ENCODE measurements at regions not wholly inside any gene's neighbourhood (a gene's known extent, or its start where the extent isn't known, plus 50 kb on each side); places are given as distances from the start of the nearest gene placed in this dataset.

GRCh38 chr12:90485560-90485959, 469.4 kb downstream of the CCER1 start:
- H4K20me1 ChIP-seq (ENCODE audit: control insufficient read depth, insufficient read depth, low read depth, low read length), result no peaks in the 10 kb centered on the region
- H3F3A ChIP-seq (ENCODE audit: control insufficient read depth, insufficient read depth), result no peaks in the 10 kb centered on the region
- no peak for TF ChIP-seq EZH2phosphoT487 (IDR thresholded peaks at IDR 0.05; ENCODE audit: borderline replicate concordance, low read length)
- TF ChIP-seq, protein P1, sequence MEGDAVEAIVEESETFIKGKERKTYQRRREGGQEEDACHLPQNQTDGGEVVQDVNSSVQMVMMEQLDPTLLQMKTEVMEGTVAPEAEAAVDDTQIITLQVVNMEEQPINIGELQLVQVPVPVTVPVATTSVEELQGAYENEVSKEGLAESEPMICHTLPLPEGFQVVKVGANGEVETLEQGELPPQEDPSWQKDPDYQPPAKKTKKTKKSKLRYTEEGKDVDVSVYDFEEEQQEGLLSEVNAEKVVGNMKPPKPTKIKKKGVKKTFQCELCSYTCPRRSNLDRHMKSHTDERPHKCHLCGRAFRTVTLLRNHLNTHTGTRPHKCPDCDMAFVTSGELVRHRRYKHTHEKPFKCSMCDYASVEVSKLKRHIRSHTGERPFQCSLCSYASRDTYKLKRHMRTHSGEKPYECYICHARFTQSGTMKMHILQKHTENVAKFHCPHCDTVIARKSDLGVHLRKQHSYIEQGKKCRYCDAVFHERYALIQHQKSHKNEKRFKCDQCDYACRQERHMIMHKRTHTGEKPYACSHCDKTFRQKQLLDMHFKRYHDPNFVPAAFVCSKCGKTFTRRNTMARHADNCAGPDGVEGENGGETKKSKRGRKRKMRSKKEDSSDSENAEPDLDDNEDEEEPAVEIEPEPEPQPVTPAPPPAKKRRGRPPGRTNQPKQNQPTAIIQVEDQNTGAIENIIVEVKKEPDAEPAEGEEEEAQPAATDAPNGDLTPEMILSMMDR (IDR thresholded peaks at IDR 0.05; ENCODE audit: low read depth, low read length, poor library complexity, severe bottlenecking), result no peak
- H3K36me3 ChIP-seq (ENCODE audit: control insufficient read depth, low read length), result no peaks in the 10 kb centered on the region
- H3K4me1 ChIP-seq (ENCODE audit: control insufficient read depth, low read length), result no peaks in the 10 kb centered on the region
- no peaks in the 10 kb centered on the region for H3K27me3 ChIP-seq (ENCODE audit: control insufficient read depth, low read length)
- H3K79me2 ChIP-seq (ENCODE audit: control insufficient read depth, low read length), result no peaks in the 10 kb centered on the region
- H3K4me2 ChIP-seq (ENCODE audit: low read length), result no peak overlapping the region
- H3K4me3 ChIP-seq (ENCODE audit: low read length), result no peak overlapping the region
- H3K9me2 ChIP-seq (replicated peaks; ENCODE audit: control insufficient read depth, low read length), result no peaks in the 10 kb centered on the region
- no peaks in the 10 kb centered on the region; the same call in 1 of the 2 replicates for H3K9me3 ChIP-seq (ENCODE audit: control insufficient read depth, insufficient read depth, low read length)
- no peak overlapping the region for H3K27ac ChIP-seq (ENCODE audit: low read depth, low read length)

- Histone ChIP-seq H3K4me3 (ENCODE audit: low read length) (no peak overlapping the region), H3K4me1 (ENCODE audit: control insufficient read depth, low read length) (no peaks in the 10 kb centered on the region), H3K9me3 (ENCODE audit: control insufficient read depth, insufficient read depth, low read length) (no peaks in the 10 kb centered on the region), H3K36me3 (ENCODE audit: control insufficient read depth, low read length) (no peaks in the 10 kb centered on the region), H3K27me3 (ENCODE audit: control insufficient read depth, low read length) (no peaks in the 10 kb centered on the region), H3K4me2 (ENCODE audit: low read length) (no peak overlapping the region), H3K9me2 (replicated peaks; ENCODE audit: control insufficient read depth, low read length) (no peaks in the 10 kb centered on the region), H3F3A (ENCODE audit: control insufficient read depth, insufficient read depth) (no peaks in the 10 kb centered on the region), H3K27ac (ENCODE audit: low read depth, low read length) (no peak overlapping the region), H4K20me1 (ENCODE audit: control insufficient read depth, insufficient read depth, low read depth, low read length) (no peaks in the 10 kb centered on the region), H3K79me2 (ENCODE audit: control insufficient read depth, low read length) (no peaks in the 10 kb centered on the region)
- TF ChIP-seq, protein P1 (IDR thresholded peaks at IDR 0.05; ENCODE audit: low read depth, low read length, poor library complexity, severe bottlenecking), result no peak
- TF ChIP-seq EZH2phosphoT487 (IDR thresholded peaks at IDR 0.05; ENCODE audit: borderline replicate concordance, low read length), result no peak
These were observed 470.9 kb downstream of the CCER1 start for GRCh38 chr12:90484094-90484493.

GRCh38 chr12:90481748-90482147, 473.2 kb downstream of the CCER1 start:
- Histone ChIP-seq H3K27me3 (ENCODE audit: control insufficient read depth, low read length) (no peaks in the 10 kb centered on the region), H4K20me1 (ENCODE audit: control insufficient read depth, insufficient read depth, low read depth, low read length) (no peaks in the 10 kb centered on the region), H3K36me3 (ENCODE audit: control insufficient read depth, low read length) (no peaks in the 10 kb centered on the region), H3K27ac (ENCODE audit: low read depth, low read length) (no peak overlapping the region), H3K4me2 (ENCODE audit: low read length) (no peak overlapping the region), H3K4me3 (ENCODE audit: low read length) (no peak overlapping the region), H3F3A (ENCODE audit: control insufficient read depth, insufficient read depth) (no peaks in the 10 kb centered on the region), H3K9me2 (replicated peaks; ENCODE audit: control insufficient read depth, low read length) (0 out of 2 replicates have a peak, but pooled peaks cover 2% of the 10 kb centered on the region), H3K4me1 (ENCODE audit: control insufficient read depth, low read length) (no peaks in the 10 kb centered on the region), H3K9me3 (ENCODE audit: control insufficient read depth, insufficient read depth, low read length) (no peaks in the 10 kb centered on the region), H3K79me2 (ENCODE audit: control insufficient read depth, low read length) (no peaks in the 10 kb centered on the region)
- TF ChIP-seq, protein P1 (IDR thresholded peaks at IDR 0.05; ENCODE audit: low read depth, low read length, poor library complexity, severe bottlenecking), result no peak
- TF ChIP-seq EZH2phosphoT487 (IDR thresholded peaks at IDR 0.05; ENCODE audit: borderline replicate concordance, low read length), result no peak
